ENCODE measurements at regions not wholly inside any gene's neighbourhood (a gene's known extent, or its start where the extent isn't known, plus 50 kb on each side); places are given as distances from the start of the nearest gene placed in this dataset.
"Not testable (repeated sequence)": the region's sequence is repeated elsewhere in the genome, so short reads cannot be mapped to it uniquely, and the experiment has no call there.

DNA sequence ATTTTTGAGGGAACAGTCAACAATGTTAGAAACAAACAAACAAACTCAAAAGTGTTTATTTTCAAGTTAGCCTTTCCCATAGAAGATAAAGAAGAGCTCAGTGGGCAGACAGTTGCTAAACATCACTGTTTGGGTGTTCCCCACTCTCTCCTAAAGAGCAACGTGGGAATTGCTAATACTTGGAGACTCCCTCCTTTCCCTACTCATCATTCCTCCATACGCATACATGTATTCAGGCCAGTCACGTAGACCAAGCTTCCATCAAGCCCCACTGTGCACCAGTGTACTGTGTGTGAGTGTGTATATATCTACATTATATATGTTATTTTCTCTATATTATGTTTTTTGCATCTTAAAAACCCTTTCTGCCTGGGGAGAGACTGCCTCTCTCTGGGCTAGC lies 115.0 kb upstream of the EGFLAM start:
- DNase-seq, result no peak

GRCh38 chr5:38141665-38142064 lies 116.7 kb upstream of the EGFLAM start:
- DNase-seq, result no peak

- no peak for DNase-seq
Observed at GRCh38 chr5:38138574-38138973, 119.8 kb upstream of the EGFLAM start.

- DNase-seq, result no peak
Observed at GRCh38 chr5:38135486-38136039, 122.8 kb upstream of the EGFLAM start.

- DNase-seq, result no peak
Observed at GRCh38 chr5:38134810-38135209, 123.5 kb upstream of the EGFLAM start.

DNA sequence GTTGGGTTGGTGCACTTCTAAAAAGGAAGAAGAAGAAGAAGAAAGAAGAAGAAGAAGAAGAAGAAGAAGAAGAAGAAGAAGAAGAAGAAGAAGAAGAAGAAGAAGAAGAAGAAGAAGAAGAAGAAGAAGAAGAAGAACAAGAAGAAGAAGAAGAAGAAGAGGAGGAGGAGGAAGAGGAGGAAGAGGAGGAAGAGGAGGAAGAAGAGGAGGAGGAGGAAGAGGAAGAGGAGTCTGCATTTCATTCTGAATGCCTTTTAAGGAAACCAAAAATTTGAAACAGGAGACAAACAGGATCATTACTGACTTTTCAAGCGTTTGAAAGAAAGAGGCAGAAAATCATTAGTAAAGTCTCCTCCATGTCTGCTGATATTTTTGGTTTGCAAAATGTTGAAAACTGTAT lies 124.1 kb upstream of the EGFLAM start:
- DNase-seq, result not testable (repeated sequence)

GRCh38 chr5:38131686-38132085 lies 126.7 kb upstream of the EGFLAM start:
- no peak for DNase-seq

GRCh38 chr5:38124321-38124720 lies 134.0 kb upstream of the EGFLAM start:
- DNase-seq, result no peak

DNA sequence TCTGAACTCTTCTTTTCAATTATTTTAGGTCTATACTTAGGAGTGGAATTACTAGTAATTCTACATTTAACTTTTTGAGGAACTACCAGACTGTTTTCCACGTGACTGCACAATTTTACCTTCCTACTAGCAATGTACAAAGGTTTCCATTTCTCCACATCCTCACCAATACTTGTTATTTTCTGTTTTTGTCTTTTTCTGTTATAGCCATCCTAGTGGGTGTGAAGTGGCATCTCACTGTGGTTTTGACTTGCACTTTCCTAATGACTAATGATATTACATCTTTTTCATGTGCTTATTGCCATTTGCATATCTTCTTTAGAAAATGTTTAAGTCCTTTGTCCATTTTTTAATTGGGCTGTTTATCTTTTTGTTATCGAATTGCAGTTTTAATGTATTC lies 136.9 kb upstream of the EGFLAM start:
- DNase-seq, result no peak

- no peak for DNase-seq
Observed at GRCh38 chr5:38119836-38120235, 138.5 kb upstream of the EGFLAM start.

- DNase-seq, result no peak
Observed at GRCh38 chr5:38117784-38118479, 140.4 kb upstream of the EGFLAM start.

GRCh38 chr5:38115318-38115827 lies 143.0 kb upstream of the EGFLAM start:
- DNase-seq, result no peak

GRCh38 chr5:38113880-38114279 lies 144.5 kb upstream of the EGFLAM start:
- no peak for DNase-seq

GRCh38 chr5:38113456-38113855 lies 144.9 kb upstream of the EGFLAM start:
- DNase-seq, result no peak

GRCh38 chr5:38112938-38113337 lies 145.4 kb upstream of the EGFLAM start:
- no peak for DNase-seq

- DNase-seq, result no peak
Observed at GRCh38 chr5:38110130-38110529, 148.2 kb upstream of the EGFLAM start.

DNA sequence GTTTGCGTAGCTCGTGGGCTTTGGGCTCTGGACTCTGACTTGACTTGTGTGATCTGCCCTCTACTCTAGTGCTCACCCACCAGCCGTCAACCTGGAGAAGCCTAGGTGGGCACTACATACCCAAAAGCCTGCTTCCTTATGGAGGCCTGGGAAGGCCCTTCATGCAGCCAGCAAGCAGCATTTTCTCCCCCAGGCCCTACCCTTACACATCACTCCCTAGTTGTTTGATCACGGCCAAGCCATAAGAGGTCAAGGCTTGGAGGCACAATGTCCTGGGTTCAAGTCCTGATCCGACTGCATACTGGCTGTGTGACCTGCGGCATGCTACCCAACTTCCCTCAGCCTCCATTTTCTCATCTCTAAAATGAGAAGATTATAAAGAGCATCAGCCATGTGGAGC lies 151.3 kb upstream of the EGFLAM start:
- no peak for DNase-seq

GRCh38 chr5:38105801-38106200 lies 152.6 kb upstream of the EGFLAM start:
- DNase-seq, result no peak

DNA sequence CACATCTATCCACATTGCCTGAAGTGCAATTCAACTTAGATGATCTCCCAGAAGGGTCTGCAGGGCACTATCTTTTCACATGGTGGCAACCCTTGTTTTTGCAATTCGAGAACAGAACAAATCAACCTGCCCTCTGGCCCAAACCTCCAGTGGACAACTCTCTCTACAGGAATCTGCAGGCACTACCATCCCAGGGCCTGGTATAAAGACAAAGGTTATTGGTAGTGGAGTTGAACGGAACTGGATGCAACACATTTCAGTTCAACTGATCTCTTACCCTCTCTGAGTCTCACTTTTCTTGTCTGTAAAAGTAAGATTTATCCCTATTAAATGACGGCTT lies 153.2 kb upstream of the EGFLAM start:
- DNase-seq, result no peak

DNA sequence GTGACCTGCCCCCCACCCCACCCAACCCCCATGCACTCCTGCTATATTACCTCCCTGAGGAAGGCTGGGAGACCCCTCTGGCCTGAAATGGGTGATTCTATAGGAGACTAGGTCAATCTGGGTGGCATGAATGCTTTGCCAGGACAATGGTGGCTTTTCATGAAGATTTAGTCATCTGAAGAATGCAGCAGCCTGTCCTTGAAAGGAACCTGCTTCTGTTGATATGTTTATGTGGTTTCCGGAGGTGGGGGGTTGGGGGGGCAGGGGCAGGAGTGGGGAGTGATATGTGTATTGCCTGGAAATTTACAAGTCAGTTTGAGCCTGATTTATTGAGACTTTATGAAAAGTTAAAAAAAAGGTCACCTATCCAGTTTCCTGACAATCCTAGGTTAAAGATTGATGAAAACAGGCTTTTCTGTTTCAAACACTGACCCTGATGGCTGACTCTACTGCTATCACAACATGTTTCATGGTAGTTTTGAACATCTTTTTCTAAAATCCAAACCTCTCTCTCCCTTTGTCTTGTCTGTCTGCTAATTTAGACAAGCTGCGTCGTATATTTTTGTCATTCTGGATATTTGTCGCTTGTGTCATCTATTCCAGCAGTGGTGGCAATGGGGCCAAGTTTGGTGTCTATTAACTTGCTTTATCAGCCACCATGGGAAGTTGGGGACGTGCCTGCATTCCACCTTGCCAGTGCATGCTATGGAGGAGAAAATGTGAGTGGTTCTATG lies 153.7 kb upstream of the EGFLAM start:
- DNase-seq, result no peak

- DNase-seq, result no peak
Observed at GRCh38 chr5:38101897-38102296, 156.5 kb upstream of the EGFLAM start.

DNA sequence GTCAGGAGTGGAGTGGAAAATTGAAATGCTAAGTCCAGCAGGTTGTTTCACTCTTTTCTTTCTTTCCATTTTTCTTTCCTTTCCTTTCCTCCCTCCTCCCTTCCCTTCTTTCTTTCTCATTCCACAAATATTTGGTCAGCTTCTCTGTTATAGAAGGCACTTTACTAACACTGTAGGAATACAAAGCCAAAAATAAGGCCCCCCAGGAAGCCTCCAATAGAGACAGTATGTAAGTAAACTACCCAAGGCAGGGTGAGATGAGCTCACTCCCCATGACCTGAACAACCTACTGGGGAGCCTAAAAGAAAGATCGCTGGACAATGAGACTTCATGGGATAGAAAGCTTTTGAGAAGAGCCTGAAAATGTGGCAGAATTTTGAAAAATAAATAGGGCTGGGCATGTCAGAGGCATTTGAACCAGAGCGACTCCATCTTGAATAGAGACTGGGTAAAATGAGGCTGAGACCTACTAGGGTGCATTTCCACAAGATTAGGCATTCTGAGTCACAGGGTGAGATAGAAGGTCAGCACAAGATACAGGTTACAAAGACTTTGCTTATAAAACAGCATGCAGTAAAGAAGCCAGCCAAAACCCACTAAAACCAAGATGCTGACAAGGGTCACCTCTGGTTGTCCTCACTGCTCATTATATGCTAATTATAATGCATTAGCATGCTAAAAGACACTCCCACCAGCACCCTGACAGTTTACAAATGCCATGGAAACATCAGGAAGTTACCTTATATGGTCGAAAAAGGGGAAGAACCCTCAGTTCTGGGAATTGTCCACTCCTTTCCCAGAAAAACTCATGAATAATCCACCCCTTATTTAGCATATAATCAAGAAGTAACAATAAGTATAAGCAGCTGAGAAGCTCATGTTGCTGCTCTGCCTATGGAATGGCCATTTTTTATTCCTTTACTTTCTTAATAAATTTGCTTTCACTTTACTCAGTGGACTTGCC lies 158.9 kb upstream of the EGFLAM start:
- DNase-seq, result no peak

GRCh38 chr5:38094889-38095288 lies 163.5 kb upstream of the EGFLAM start:
- DNase-seq, result no peak

Data from inflammatory macrophage treated with lipopolysaccharide for 1 hour (primary cell).